HCT116 (cell line): ENCODE measurements at regions not wholly inside any gene's neighbourhood (a gene's known extent, or its start where the extent isn't known, plus 50 kb on each side); places are given as distances from the start of the nearest gene placed in this dataset.

Experiments used
- ATAC-seq: fragments of 200-7000 bp; cut with Tn5 transposase; 2 replicates; pipeline ENCODE4 v1.9.1; 2020; ENCODE audit warnings: mild to moderate bottlenecking, moderate library complexity
- BruUV-seq: library from RNA; stranded (reverse); fragments of 400-500 nt; replicated peaks from 2 replicates; lab custom pipeline; 2021; lab: Mats Ljungman, UMichigan
- CTCF ChIA-PET: fragments of 300-600 bp; sonication (Branson Sonifier 250); formaldehyde crosslinking; loops from one replicate; lab custom pipeline; 2021; ENCODE audit warnings: antibody characterized with exemption; lab: Charles Lee
- POLR2A ChIA-PET: fragments of 300-600, 350-600 bp; sonication (Branson Sonifier 250); formaldehyde crosslinking; loops from one replicate; lab custom pipeline; 2021; ENCODE audit warnings: antibody characterized with exemption; lab: Charles Lee
- RAD21 ChIA-PET, 2 experiments: fragments of 300-600 bp; sonication (Branson Sonifier 250); formaldehyde crosslinking; loops; one replicate each; lab custom pipeline; 2023; ENCODE audit warnings: low total read pairs in 2 of 2; ENCODE audit not compliant: uncharacterized antibody in 2 of 2, unreplicated experiment in 2 of 2, low non-redundant PET in 1 of 2; lab: Charles Lee
- DNase-seq: peaks from one replicate; pipeline ENCODE4 v3.0.0-alpha.2; 2010; ENCODE audit warnings: low read depth, low spot score
- H2AFZ ChIP-seq: fragments of 200-600 bp; shearing (Covaris generic), sonication (generic); 2 replicates; pipeline ENCODE4 v1.6.1; 2017; ENCODE audit warnings: low read depth, mixed run types, mixed read lengths, antibody characterized with exemption, low read length; ENCODE audit not compliant: poor library complexity, severe bottlenecking
- H3K27ac ChIP-seq: 2 replicates; pipeline ENCODE4 v1.5.1; 2012; ENCODE audit warnings: low read depth, low read length
- H3K27me3 ChIP-seq: fragments of 200-600 bp; sonication (generic); 2 replicates; pipeline ENCODE4 v1.6.1; 2016; ENCODE audit warnings: mixed run types, low read length, mixed read lengths; ENCODE audit not compliant: insufficient read depth
- H3K36me3 ChIP-seq, 2 experiments: fragments of 200-500 bp in 1 of 2; fragments of 200-600 bp in 1 of 2; sonication (Bioruptor generic) in 1 of 2; sonication (generic) in 1 of 2; 2 replicates each; pipeline versions ENCODE4 v1.5.1 to v1.6.1; 2014 to 2016; ENCODE audit warnings: low read length in 2 of 2, inconsistent platforms in 1 of 2, mixed read lengths in 1 of 2, mixed run types in 1 of 2; ENCODE audit not compliant: insufficient read depth in 2 of 2, control insufficient read depth in 1 of 2
- H3K4me1 ChIP-seq, 2 experiments: fragments of 200-600 bp in 1 of 2; sonication (generic) in 1 of 2; 2 replicates each; pipeline versions ENCODE4 v1.5.1 to v1.6.1; 2012 to 2017; ENCODE audit warnings: low read length in 2 of 2, inconsistent platforms in 1 of 2, mild to moderate bottlenecking in 1 of 2, mixed read lengths in 1 of 2, mixed run types in 1 of 2, moderate library complexity in 1 of 2; ENCODE audit not compliant: insufficient read depth in 2 of 2, control insufficient read depth in 1 of 2
- H3K4me2 ChIP-seq: fragments of 200-600 bp; sonication (generic); 2 replicates; pipeline ENCODE4 v1.6.1; 2017; ENCODE audit warnings: mixed run types, low read length, mixed read lengths
- H3K4me3 ChIP-seq, 2 experiments: fragments of 200-600 bp in 1 of 2; sonication (generic) in 1 of 2; replicated peaks in 1 of 2; 2 replicates each; pipeline ENCODE4 v1.5.1; 2011 to 2016; ENCODE audit warnings: low read length in 2 of 2, control low read depth in 1 of 2, low read depth in 1 of 2, mild to moderate bottlenecking in 1 of 2, mixed read lengths in 1 of 2, mixed run types in 1 of 2
- H3K79me2 ChIP-seq: fragments of 200-600 bp; sonication (generic); 2 replicates; pipeline ENCODE4 v1.6.1; 2017; ENCODE audit warnings: mild to moderate bottlenecking, mixed run types, low read length, moderate library complexity, mixed read lengths; ENCODE audit not compliant: insufficient read depth
- H3K9ac ChIP-seq: fragments of 200-600 bp; sonication (generic); 2 replicates; pipeline ENCODE4 v1.6.1; 2016; ENCODE audit warnings: low read length, mixed read lengths
- H3K9me2 ChIP-seq: fragments of 200-600 bp; sonication (generic), shearing (Covaris generic); 2 replicates; pipeline ENCODE4 v1.6.1; 2017; ENCODE audit warnings: mixed run types, mild to moderate bottlenecking, moderate library complexity; ENCODE audit not compliant: insufficient read depth
- H3K9me3 ChIP-seq, 2 experiments: fragments of 200-500 bp in 1 of 2; fragments of 200-600 bp in 1 of 2; sonication (Bioruptor generic) in 1 of 2; sonication (generic) in 1 of 2; 2 replicates each; pipeline ENCODE4 v1.6.1; 2014 to 2017; ENCODE audit warnings: low read length in 2 of 2, mixed read lengths in 2 of 2, inconsistent platforms in 1 of 2, low read depth in 1 of 2, mild to moderate bottlenecking in 1 of 2, mixed run types in 1 of 2, moderate library complexity in 1 of 2; ENCODE audit not compliant: control insufficient read depth in 1 of 2, insufficient read depth in 1 of 2
- H4K20me1 ChIP-seq: fragments of 200-600 bp; sonication (generic), shearing (Covaris generic); 2 replicates; pipeline ENCODE4 v1.6.1; 2017; ENCODE audit warnings: mixed run types, mild to moderate bottlenecking, moderate library complexity; ENCODE audit not compliant: insufficient read depth
- ATF3 ChIP-seq: IDR thresholded peaks from 2 replicates; pipeline ENCODE4 v1.6.1; 2012
- CBX3 ChIP-seq: IDR thresholded peaks from 2 replicates; pipeline ENCODE4 v1.6.1; 2012; ENCODE audit warnings: low read depth
- CEBPB ChIP-seq: IDR thresholded peaks from 2 replicates; pipeline ENCODE4 v1.6.1; 2012; ENCODE audit warnings: low read depth
- CTCF ChIP-seq, 3 experiments: fragments of 200-600 bp in 1 of 3; sonication (generic) in 1 of 3; IDR thresholded peaks in 2 of 3; conservative IDR thresholded peaks in 1 of 3; 2 replicates each; pipeline ENCODE4 v1.5.1; 2012 to 2017; ENCODE audit warnings: low read depth in 2 of 3, low read length in 2 of 3, antibody characterized with exemption in 1 of 3, borderline replicate concordance in 1 of 3, control low read depth in 1 of 3, mild to moderate bottlenecking in 1 of 3, mixed read lengths in 1 of 3, mixed run types in 1 of 3, moderate library complexity in 1 of 3; ENCODE audit not compliant: insufficient read depth in 1 of 3
- EGR1 ChIP-seq: IDR thresholded peaks from 2 replicates; pipeline ENCODE4 v1.6.1; 2012; ENCODE audit warnings: low read depth
- EZH2 ChIP-seq: fragments of 200-600 bp; sonication (generic); IDR thresholded peaks from 2 replicates; pipeline ENCODE4 v1.6.1; 2017; ENCODE audit warnings: antibody characterized with exemption, mixed run types
- EZH2phosphoT487 ChIP-seq: fragments of 200-600 bp; IDR thresholded peaks from 2 replicates; pipeline ENCODE4 v1.6.1; 2018; ENCODE audit warnings: antibody characterized with exemption, borderline replicate concordance
- FOSL1 ChIP-seq: IDR thresholded peaks from 2 replicates; pipeline ENCODE4 v1.6.1; 2012; ENCODE audit warnings: low read depth
- JUND ChIP-seq: IDR thresholded peaks from 2 replicates; pipeline ENCODE4 v1.6.1; 2012
- POLR2AphosphoS5 ChIP-seq: IDR thresholded peaks from 2 replicates; pipeline ENCODE4 v1.6.1; 2011; ENCODE audit warnings: mild to moderate bottlenecking, low read depth, low read length, moderate library complexity
- RAD21 ChIP-seq: IDR thresholded peaks from 2 replicates; pipeline ENCODE4 v1.6.1; 2012; ENCODE audit warnings: low read depth, mild to moderate bottlenecking
- REST ChIP-seq: IDR thresholded peaks from 2 replicates; pipeline ENCODE4 v1.6.1; 2012; ENCODE audit warnings: low read depth
- SIN3A ChIP-seq: IDR thresholded peaks from 2 replicates; pipeline ENCODE4 v1.6.1; 2012; ENCODE audit warnings: low read depth
- SP1 ChIP-seq: IDR thresholded peaks from 2 replicates; pipeline ENCODE4 v1.6.1; 2012; ENCODE audit warnings: low read depth
- SRF ChIP-seq: IDR thresholded peaks from 2 replicates; pipeline ENCODE4 v1.6.1; 2012; ENCODE audit warnings: low read depth
- TCF7L2 ChIP-seq: IDR thresholded peaks from 2 replicates; pipeline ENCODE4 v1.7.0; 2011; ENCODE audit warnings: borderline replicate concordance, inconsistent platforms; ENCODE audit not compliant: insufficient read depth, insufficient read length; ENCODE audit errors: extremely low read depth
- YY1 ChIP-seq: IDR thresholded peaks from 2 replicates; pipeline ENCODE4 v1.6.1; 2011; ENCODE audit warnings: low read length, low read depth, moderate library complexity, mild to moderate bottlenecking; ENCODE audit not compliant: insufficient replicate concordance; ENCODE audit errors: extremely low read depth
- ZBTB33 ChIP-seq: IDR thresholded peaks from 2 replicates; pipeline ENCODE4 v1.6.1; 2011; ENCODE audit warnings: mild to moderate bottlenecking, low read length, moderate library complexity; ENCODE audit not compliant: insufficient replicate concordance; ENCODE audit errors: extremely low read depth
- ZNF274 ChIP-seq: fragments of 200-500 bp; sonication (Bioruptor generic); IDR thresholded peaks from 2 replicates; pipeline ENCODE4 v1.6.1; 2014; ENCODE audit warnings: mild to moderate bottlenecking, low read depth, low read length, inconsistent platforms
- intact Hi-C: fragments of 100-400 bp; cut with micrococcal nuclease; formaldehyde crosslinking; loops from 2 replicates; pipeline ENCODE4 v1.10.0; 2022

- no peak overlapping the region for H3K27ac ChIP-seq
- no peak overlapping the region for H2AFZ ChIP-seq
- no peak for TF ChIP-seq FOSL1
- no peak for TF ChIP-seq EGR1
- no peak for TF ChIP-seq SRF
- no peak for TF ChIP-seq CTCF (IDR thresholded peaks at IDR 0.05 in 2 of 3, conservative IDR thresholded peaks at IDR 0.05 in 1 of 3; ENCODE audit: borderline replicate concordance in 1 of 3, insufficient read depth in 1 of 3, low read depth in 2 of 3, low read length in 2 of 3)
- TF ChIP-seq CEBPB, result no peak
- TF ChIP-seq ZBTB33, result no peak
- no peak for TF ChIP-seq YY1
- TF ChIP-seq RAD21, result no peak
- no peak for TF ChIP-seq EZH2
- TF ChIP-seq SP1, result no peak
- no peak for TF ChIP-seq ZNF274
- TF ChIP-seq JUND, result no peak
- no peak for TF ChIP-seq EZH2phosphoT487
- TF ChIP-seq POLR2AphosphoS5, result no peak
- TF ChIP-seq SIN3A, result no peak
- TF ChIP-seq CBX3, result no peak
- no peak for TF ChIP-seq TCF7L2
- no peak for TF ChIP-seq REST
- no peak for TF ChIP-seq ATF3
- ATAC-seq (no peak), DNase-seq (no peak)
- no peak overlapping the region for H3K4me2 ChIP-seq
- no TSS peak for BruUV-seq
- POLR2A ChIA-PET, result no interaction called here
- H4K20me1 ChIP-seq, result no peaks in the 10 kb centered on the region
- no peak overlapping the region for H3K9ac ChIP-seq
- no peaks in the 10 kb centered on the region for H3K79me2 ChIP-seq
- RAD21 ChIA-PET, result no interaction called here
- H3K9me2 ChIP-seq, result no peaks in the 10 kb centered on the region
- no peak overlapping the region for H3K4me3 ChIP-seq
- no peaks in the 10 kb centered on the region for H3K36me3 ChIP-seq
- no peaks in the 10 kb centered on the region for H3K27me3 ChIP-seq
- intact Hi-C loops, result no loop called here
- H3K9me3 ChIP-seq, result no peaks in the 10 kb centered on the region
- CTCF ChIA-PET, result no interaction called here
- no peaks in the 10 kb centered on the region for H3K4me1 ChIP-seq
Observed at GRCh38 chrX:6748595-6748994, 213.7 kb upstream of the VCX3A start.
